GM12865 (cell line): ENCODE measurements at regions not wholly inside any gene's neighbourhood (a gene's known extent, or its start where the extent isn't known, plus 50 kb on each side); places are given as distances from the start of the nearest gene placed in this dataset.

ENCODE experiments used
- DNase-seq: peaks from one replicate; pipeline ENCODE4 v3.0.0; 2010; ENCODE audit warnings: low read depth
- H3K4me3 ChIP-seq: 2 replicates; pipeline ENCODE4 v1.5.1; 2011; ENCODE audit warnings: mild to moderate bottlenecking, low read depth, low read length, control low read depth
- TF ChIP-seq, protein P1 (sequence below): IDR thresholded peaks from 2 replicates; pipeline ENCODE4 v1.5.1; 2011; ENCODE audit warnings: low read length, control low read depth, low read depth, inconsistent platforms; ENCODE audit not compliant: insufficient read depth; ENCODE audit errors: missing control alignments

DNA sequence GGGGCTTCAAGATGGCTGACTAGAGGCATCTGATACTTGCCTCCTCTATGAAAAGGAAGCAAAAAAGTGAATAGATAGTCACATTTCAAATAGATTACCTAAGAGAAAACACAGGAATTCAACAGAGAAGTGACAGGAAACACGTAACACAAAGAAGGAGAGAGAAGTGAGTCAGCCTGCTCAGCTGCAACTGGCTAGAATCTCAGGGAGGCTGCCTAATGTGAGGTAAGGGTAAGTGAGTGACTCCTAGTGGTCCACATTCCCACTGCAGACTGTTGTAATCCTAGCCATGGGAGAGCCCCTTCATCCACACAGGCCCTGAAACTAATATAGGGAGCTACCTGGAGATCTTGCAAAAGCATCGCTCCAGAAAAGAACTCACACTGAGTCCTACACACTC is 179.2 kb downstream of the SLC7A11 start:
- TF ChIP-seq, protein P1, sequence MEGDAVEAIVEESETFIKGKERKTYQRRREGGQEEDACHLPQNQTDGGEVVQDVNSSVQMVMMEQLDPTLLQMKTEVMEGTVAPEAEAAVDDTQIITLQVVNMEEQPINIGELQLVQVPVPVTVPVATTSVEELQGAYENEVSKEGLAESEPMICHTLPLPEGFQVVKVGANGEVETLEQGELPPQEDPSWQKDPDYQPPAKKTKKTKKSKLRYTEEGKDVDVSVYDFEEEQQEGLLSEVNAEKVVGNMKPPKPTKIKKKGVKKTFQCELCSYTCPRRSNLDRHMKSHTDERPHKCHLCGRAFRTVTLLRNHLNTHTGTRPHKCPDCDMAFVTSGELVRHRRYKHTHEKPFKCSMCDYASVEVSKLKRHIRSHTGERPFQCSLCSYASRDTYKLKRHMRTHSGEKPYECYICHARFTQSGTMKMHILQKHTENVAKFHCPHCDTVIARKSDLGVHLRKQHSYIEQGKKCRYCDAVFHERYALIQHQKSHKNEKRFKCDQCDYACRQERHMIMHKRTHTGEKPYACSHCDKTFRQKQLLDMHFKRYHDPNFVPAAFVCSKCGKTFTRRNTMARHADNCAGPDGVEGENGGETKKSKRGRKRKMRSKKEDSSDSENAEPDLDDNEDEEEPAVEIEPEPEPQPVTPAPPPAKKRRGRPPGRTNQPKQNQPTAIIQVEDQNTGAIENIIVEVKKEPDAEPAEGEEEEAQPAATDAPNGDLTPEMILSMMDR = no peak
- no peak overlapping the region for H3K4me3 ChIP-seq
- DNase-seq = no peak

DNA sequence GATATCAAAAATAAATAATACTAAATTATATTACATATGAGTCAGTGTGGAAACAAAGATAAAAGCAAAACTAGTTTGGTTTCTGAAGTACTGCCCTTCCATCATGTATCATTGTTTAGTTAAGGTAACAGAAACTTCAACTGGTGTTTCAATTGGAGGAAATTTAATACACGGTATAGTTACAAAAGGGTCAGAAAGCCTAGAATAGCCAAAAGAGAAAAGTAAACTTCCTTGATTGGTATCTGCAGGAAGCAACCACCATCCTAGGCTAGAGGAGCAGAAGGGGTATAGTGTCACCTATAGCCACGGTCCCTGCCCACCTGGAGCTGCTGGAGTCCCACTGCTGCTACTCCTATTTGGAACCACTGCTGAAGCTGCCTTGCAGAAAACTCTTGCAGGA is 185.6 kb downstream of the SLC7A11 start:
- TF ChIP-seq, protein P1 = no peak
- no peak for DNase-seq
- no peak overlapping the region for H3K4me3 ChIP-seq

DNA sequence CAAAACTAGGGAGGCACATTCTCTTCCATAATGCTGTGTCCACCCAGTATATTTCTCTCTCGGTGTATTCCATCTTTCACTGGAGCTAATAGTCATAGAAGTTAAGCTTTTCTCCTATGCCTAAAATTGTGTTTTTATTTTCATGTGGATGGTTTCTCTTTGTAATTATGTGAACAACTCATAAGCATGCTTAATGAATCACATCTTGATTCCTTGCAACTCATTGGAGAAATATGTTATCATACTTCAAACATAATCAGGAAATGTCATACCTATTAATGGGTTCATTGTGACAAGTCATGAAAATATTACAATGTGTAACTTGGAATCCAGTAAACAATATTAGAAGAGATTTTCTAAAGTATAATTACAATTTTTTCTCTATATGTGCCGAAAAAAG is 186.3 kb downstream of the SLC7A11 start:
- TF ChIP-seq, protein P1 = no peak
- no peak overlapping the region for H3K4me3 ChIP-seq

DNA sequence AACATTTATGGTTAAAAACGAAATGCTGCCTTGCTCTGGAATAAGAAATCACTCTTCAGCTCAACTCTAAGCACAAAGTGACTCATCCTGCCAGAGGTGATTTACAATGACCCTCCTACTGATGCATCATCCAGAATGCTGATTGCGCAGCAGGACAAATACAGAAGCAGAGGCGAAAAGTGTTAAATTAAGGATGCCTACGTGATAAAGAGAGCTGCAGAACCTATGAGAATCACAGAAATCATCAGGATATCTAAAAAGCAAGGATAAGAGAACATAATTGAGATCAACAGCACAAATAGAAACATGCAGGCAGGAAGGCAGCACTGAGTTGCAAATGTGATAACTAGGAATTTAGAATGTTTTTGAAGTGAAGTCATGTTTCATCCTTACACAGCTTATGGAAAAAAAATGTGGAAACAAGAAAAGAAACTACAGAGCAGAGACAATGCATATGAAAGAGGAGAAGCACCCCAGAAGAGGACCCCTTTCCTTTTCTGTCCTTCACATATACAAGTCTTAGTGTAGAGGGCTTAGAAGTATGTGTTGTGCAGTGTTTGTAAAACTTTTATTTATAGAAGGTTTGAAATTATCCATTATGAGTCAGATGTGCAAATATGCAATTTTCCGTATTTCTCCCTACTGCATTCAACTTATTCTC is 188.4 kb downstream of the SLC7A11 start:
- DNase-seq = no peak
- TF ChIP-seq, protein P1 = no peak
- H3K4me3 ChIP-seq = no peak overlapping the region

More for the DNA sequence above, 186.3 kb downstream of the SLC7A11 start:
- DNase-seq = no peak

DNA sequence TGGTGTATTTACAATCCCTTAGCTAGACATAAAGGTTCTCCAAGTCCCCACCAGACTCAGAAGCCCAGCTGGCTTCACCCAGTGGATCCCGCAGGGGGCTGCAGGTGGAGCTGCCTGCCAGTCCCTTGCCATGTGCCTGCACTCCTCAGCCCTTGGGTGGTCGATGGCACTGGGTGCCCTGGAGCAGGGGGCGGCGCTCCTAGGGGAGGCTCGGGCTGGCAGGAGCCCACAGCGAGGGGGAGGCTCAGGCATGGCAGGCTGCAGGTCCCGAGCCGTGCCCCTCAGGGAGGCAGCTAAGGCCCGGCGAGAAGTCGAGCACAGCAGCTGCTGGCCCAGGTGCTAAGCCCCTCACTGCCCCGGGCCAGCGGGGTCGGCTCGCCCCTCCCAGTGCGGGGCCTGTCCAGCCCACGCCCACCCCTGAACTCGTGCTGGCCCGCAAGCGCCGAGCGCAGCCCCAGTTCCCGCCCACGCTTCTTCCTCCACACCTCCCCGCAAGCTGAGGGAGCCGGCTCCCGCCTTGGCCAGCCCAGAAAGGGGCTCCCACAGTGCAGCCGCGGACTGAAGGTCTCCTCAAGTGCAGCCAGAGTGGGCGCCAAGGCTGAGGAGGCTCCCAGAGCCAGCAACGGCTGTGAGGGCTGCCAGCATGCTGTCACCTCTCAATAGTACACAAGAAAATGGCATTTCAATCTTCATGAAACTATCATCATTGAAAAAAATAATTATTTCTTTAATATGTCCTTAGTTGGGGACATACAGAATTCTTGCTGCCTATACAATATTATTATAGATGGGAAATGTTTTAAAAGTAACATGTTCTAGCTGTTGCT is 189.1 kb downstream of the SLC7A11 start:
- no peak for DNase-seq
- TF ChIP-seq, protein P1 = no peak
- H3K4me3 ChIP-seq = no peak overlapping the region

DNA sequence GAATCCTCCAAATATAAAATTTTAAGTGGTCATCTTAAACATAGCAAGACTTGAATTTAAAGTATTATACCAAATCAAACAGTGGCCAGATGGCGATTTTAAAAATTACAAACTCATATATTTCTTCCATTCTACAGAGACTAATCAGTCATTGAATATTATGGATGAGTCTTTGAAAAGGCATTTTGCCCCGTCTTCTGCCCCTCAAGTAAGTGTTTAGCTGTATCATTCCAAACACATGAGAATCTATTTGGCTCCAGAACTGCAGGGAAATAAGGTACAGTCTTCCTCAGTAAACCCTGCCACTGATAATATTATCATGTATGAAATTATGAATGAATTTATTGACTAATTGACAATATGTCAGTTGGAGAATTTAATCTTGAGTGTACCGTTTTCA is 191.0 kb downstream of the SLC7A11 start:
- no peak overlapping the region for H3K4me3 ChIP-seq
- no peak for DNase-seq
- TF ChIP-seq, protein P1 = no peak

DNA sequence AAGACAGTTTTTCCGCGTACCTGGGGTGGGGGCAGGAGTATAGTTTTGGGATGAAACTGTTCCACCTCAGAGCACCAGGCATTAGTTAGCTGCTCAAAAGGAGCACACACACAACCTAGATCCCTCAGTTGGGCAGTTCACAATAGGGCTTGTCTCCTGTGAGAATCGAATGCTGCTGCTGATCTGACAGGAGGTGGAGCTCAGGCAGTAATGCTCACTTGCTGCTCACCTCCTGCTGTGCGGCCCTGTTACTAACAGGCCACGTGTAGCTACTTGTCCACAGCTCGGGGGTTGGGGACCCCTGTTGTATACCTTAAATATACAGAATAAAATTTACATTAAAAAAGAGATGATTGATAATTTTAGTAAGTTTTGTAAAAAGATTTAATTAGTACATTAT is 191.5 kb downstream of the SLC7A11 start:
- no peak for DNase-seq
- no peak overlapping the region for H3K4me3 ChIP-seq
- TF ChIP-seq, protein P1 = no peak
